NT2/D1 (cell line): ENCODE measurements at regions not wholly inside any gene's neighbourhood (a gene's known extent, or its start where the extent isn't known, plus 50 kb on each side); places are given as distances from the start of the nearest gene placed in this dataset.

Source experiments
- DNase-seq: peaks from one replicate; pipeline ENCODE4 v3.0.0-alpha.2; 2011; ENCODE audit warnings: low read depth, low spot score
- H3K27me3 ChIP-seq: 2 replicates; pipeline ENCODE4 v1.6.0; 2011; ENCODE audit warnings: mild to moderate bottlenecking; ENCODE audit not compliant: insufficient read length, insufficient read depth
- H3K36me3 ChIP-seq: 2 replicates; pipeline ENCODE4 v1.6.1; 2011; ENCODE audit warnings: mild to moderate bottlenecking, low read length, mixed read lengths; ENCODE audit not compliant: insufficient read depth, insufficient read length
- H3K4me1 ChIP-seq: 2 replicates; pipeline ENCODE4 v1.5.1; 2011; ENCODE audit not compliant: insufficient read depth, insufficient read length
- H3K4me3 ChIP-seq: 2 replicates; pipeline ENCODE4 v1.5.1; 2011; ENCODE audit warnings: low read depth; ENCODE audit not compliant: insufficient read length
- H3K9ac ChIP-seq: 2 replicates; pipeline ENCODE4 v1.6.0; 2011; ENCODE audit warnings: low read depth; ENCODE audit not compliant: insufficient read length
- H3K9me3 ChIP-seq: 2 replicates; pipeline ENCODE4 v1.5.1; 2011; ENCODE audit warnings: mild to moderate bottlenecking, low read length; ENCODE audit not compliant: insufficient read depth
- SUZ12 ChIP-seq: IDR thresholded peaks from 2 replicates; pipeline ENCODE4 v1.6.1; 2011; ENCODE audit not compliant: insufficient read length, insufficient read depth; ENCODE audit errors: extremely low read depth
- YY1 ChIP-seq: IDR thresholded peaks from 2 replicates; pipeline ENCODE4 v1.6.1; 2011; ENCODE audit not compliant: insufficient read length, insufficient read depth
- ZNF274 ChIP-seq: IDR thresholded peaks from 2 replicates; pipeline ENCODE4 v1.6.1; 2011; ENCODE audit warnings: mild to moderate bottlenecking, low read depth, low read length

DNA sequence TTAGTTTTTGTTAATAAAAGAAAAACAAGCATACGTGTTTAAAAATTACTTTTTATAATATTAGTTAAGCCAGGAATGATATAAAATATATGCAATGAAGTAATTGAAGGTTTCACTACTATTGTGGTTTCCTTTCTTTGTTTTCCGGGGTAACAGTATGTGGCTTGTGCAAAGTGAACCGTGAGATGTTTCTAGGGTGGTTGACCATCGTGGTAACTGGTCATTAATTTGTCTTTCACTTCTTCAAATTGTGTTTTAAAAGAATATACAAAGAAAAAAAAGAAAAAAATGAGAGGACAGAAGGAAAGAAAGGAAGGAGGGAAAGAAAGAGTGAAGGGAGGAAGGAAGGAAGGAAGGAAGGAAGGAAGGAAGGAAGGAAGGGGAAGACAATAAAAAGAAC lies 330.1 kb upstream of the CPXCR1 start:
- H3K9me3 ChIP-seq = no peaks in the 10 kb centered on the region
- no peaks in the 10 kb centered on the region for H3K27me3 ChIP-seq
- no peaks in the 10 kb centered on the region for H3K36me3 ChIP-seq
- H3K4me3 ChIP-seq = no peak overlapping the region
- H3K9ac ChIP-seq = no peak overlapping the region
- TF ChIP-seq SUZ12 (no peak), ZNF274 (no peak), YY1 (no peak)
- H3K4me1 ChIP-seq = no peaks in the 10 kb centered on the region
- DNase-seq = no peak

DNA sequence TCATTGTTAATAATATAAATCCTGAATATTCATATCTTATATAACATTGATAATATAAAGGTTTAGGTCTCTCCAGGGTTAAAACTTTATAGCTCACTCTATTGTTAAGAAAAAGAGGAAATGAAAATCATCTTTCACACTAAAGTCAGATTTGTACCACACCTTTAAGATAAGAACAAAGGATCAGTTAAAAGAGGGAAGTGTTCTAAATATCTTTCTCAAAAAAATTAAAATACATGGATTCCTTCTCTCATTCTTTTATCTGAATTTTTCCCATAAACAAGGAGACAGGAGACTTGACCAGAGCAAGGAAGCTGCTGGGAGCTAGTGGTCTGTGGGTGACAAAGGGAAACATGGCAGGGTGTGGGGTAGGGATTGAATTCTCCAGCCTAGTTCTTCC lies 323.0 kb upstream of the CPXCR1 start:
- Histone ChIP-seq H3K4me3 (no peak overlapping the region), H3K9ac (no peak overlapping the region)
- no peak for TF ChIP-seq SUZ12
- no peak for TF ChIP-seq ZNF274
- TF ChIP-seq YY1 = no peak

DNA sequence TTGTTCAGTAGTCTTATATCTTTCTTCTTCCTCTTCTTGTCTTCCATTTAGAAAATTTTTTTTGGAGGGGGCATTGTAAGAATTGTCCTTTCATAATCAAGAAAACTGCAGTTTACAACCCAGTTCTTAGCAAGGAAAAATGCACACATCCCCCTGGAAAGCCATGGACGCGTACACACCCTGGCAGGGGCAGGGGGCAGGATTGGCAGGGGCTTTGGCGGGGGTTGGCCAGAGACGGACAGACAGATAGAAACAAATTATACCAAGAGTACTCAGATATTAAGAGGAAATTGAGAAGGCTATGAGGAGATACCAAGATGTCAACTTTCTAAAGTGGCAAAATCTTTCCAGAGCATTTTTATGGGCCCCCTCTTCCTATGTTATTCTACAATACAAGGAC lies 322.5 kb upstream of the CPXCR1 start:
- H3K27me3 ChIP-seq = no peaks in the 10 kb centered on the region
- H3K9ac ChIP-seq = no peak overlapping the region
- no peak overlapping the region for H3K4me3 ChIP-seq
- no peak for DNase-seq
- H3K9me3 ChIP-seq = no peaks in the 10 kb centered on the region
- no peaks in the 10 kb centered on the region for H3K4me1 ChIP-seq
- TF ChIP-seq YY1 (no peak), SUZ12 (no peak), ZNF274 (no peak)
- no peaks in the 10 kb centered on the region for H3K36me3 ChIP-seq

More for the DNA sequence above, 323.0 kb upstream of the CPXCR1 start:
- no peaks in the 10 kb centered on the region for H3K27me3 ChIP-seq
- DNase-seq = no peak
- H3K36me3 ChIP-seq = no peaks in the 10 kb centered on the region
- no peaks in the 10 kb centered on the region for H3K9me3 ChIP-seq
- no peaks in the 10 kb centered on the region for H3K4me1 ChIP-seq

DNA sequence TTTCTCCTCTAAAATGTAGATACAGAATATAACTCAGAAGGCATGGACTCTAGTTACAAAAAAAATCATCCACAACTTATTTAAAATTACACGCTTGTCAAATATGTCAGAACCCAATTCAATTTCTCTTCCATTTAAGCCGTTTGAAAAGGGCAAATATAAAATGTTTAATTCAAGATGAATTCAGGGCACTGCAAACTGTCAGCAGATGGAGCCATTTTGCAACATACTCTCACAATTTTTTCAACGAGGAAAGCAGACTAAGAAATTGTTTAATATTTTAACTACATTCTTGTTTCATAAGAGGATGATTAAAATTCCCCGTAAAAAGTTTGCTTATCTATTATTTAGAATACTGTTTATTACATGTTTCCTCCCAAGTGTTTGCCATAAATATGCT lies 321.3 kb upstream of the CPXCR1 start:
- Histone ChIP-seq H3K36me3 (no peaks in the 10 kb centered on the region), H3K4me3 (no peak overlapping the region), H3K27me3 (no peaks in the 10 kb centered on the region), H3K9ac (no peak overlapping the region), H3K4me1 (no peaks in the 10 kb centered on the region), H3K9me3 (no peaks in the 10 kb centered on the region)
- TF ChIP-seq YY1 (no peak), SUZ12 (no peak), ZNF274 (no peak)
- DNase-seq = no peak

DNA sequence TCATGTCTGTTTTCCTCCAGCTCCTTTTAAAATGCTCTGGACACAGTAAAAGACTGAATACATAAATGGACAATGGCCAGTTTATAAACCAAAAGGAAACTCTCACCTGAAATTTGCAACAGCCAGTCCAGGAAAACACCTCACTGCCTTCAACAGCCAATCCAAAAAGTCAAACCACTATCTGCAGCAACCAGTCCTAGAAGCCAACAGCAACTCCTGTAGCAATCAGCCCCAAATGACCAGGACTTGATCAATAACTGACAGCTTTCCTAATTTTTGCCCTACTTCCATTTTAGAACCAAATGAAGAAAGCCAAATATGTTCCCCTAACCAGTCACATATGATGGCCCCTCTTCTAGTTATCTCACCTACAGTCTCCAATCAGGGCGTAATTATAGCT lies 309.5 kb upstream of the CPXCR1 start:
- Histone ChIP-seq H3K4me1 (no peaks in the 10 kb centered on the region), H3K4me3 (no peak overlapping the region), H3K9ac (no peak overlapping the region), H3K9me3 (no peaks in the 10 kb centered on the region), H3K36me3 (no peaks in the 10 kb centered on the region), H3K27me3 (no peaks in the 10 kb centered on the region)
- no peak for TF ChIP-seq ZNF274
- TF ChIP-seq YY1 = no peak
- TF ChIP-seq SUZ12 = no peak
- DNase-seq = no peak

DNA sequence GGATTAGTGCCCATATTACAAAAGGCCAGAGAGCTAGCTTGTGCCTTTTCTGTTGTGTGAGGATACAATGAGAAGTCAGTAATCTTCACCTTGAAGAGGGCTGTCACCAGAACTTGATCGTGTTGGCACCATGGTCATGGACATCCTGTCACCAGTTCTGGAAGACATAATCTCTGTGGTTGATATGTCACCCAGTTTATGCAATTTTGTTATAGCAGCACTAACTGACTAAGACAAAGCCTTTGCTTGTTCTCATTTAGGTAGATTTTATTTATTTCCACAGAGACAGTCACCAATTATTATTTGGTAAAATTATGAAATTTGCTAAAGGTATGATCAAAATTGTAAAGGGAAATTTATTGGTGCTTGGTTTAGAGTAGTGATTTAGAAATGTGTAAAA lies 308.8 kb upstream of the CPXCR1 start:
- Histone ChIP-seq H3K27me3 (no peaks in the 10 kb centered on the region), H3K9me3 (no peaks in the 10 kb centered on the region), H3K9ac (no peak overlapping the region), H3K4me1 (no peaks in the 10 kb centered on the region), H3K36me3 (no peaks in the 10 kb centered on the region), H3K4me3 (no peak overlapping the region)
- TF ChIP-seq YY1 (no peak), SUZ12 (no peak), ZNF274 (no peak)
- DNase-seq = no peak

DNA sequence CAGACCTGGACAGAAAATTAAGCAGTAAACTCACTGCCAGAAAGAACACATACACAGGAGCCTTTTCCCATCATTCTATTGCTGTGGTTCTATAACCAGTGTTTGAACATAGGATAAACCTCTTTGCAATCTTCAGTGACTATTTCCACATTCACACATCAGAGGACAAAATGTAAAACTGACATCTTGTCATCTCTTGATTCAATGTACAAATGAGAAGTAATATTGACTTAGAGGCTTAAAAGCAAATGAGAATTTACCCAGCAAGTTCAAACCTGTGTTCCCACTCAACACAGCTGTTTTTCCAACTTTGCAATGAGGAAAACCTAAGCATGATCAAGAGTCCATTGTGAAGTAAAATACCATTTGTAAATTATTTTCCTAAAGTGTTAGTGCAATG lies 307.1 kb upstream of the CPXCR1 start:
- Histone ChIP-seq H3K9ac (no peak overlapping the region), H3K4me1 (no peaks in the 10 kb centered on the region), H3K4me3 (no peak overlapping the region), H3K9me3 (no peaks in the 10 kb centered on the region), H3K36me3 (no peaks in the 10 kb centered on the region), H3K27me3 (no peaks in the 10 kb centered on the region)
- no peak for DNase-seq
- TF ChIP-seq ZNF274 (no peak), SUZ12 (no peak), YY1 (no peak)
